ENCODE measurements at regions not wholly inside any gene's neighbourhood (a gene's known extent, or its start where the extent isn't known, plus 50 kb on each side); places are given as distances from the start of the nearest gene placed in this dataset.

GRCh38 chr18:57094175-57094574, 52.7 kb upstream of the BOD1L2 start:
- TF ChIP-seq NR1H2 (CRISPR knock-in tag; IDR thresholded peaks at IDR 0.05) (no peak), ZFX (CRISPR knock-in tag; IDR thresholded peaks at IDR 0.05) (no peak), EGR1 (conservative IDR thresholded peaks at IDR 0.05) (no peak), CTCF (IDR thresholded peaks at IDR 0.05 in 2 of 3, conservative IDR thresholded peaks at IDR 0.05 in 1 of 3; ENCODE audit: insufficient read depth in 2 of 3, low read depth in 1 of 3, low read length in 3 of 3) (no peak), KLF13 (tag; IDR thresholded peaks at IDR 0.05; ENCODE audit: borderline replicate concordance, low read depth) (no peak), ELK1 (CRISPR knock-in tag; IDR thresholded peaks at IDR 0.05) (no peak), SMARCA5 (IDR thresholded peaks at IDR 0.05) (no peak), GABPB2 (CRISPR knock-in tag; conservative IDR thresholded peaks at IDR 0.05) (no peak)
